ENCODE measurements at regions not wholly inside any gene's neighbourhood (a gene's known extent, or its start where the extent isn't known, plus 50 kb on each side); places are given as distances from the start of the nearest gene placed in this dataset.

DNA sequence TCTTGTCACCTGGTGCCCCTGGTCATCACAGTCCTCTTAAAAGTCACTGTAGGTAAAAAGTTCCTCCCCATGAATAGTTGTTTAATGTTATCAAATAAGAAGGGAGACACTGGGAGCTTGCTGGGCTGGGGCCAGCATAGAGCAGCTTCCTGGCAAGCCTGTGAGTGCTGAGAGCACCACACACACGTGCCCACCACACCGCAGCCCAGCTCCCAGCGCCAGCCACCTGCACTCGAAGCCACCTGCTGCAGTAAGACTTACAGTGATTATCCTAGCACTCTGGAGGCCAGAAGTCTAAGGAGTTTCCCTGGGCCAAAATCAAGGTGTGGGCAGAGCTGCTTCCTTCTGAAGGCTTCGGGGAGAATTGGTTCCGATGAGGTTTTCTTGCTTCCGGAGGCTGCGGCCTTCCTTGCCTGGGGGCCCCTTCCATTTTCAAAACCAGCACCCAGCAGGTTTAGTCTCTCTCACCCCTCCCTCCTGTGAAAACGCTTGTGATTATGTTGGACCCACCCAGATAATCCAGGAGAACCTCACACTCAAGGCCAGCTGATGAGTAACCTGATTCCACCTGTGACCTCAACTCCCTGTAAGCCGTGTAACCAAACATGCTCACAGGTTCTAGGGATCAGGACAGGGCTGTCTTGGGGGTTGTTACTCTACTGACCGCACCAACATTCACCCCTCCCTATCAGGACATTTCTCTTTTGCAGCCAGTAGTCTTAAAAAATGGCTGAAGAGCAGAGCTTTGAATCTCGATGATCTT lies 687.2 kb downstream of the TBC1D22A start:
- ChIA-PET CTCF (interaction anchor here (0.6 kb wide), 1 partner anchor 651 kb away, joined by 4 read pairs; no protein-coding TSS in a partner anchor), POLR2A (ENCODE audit: unreplicated experiment) (interaction anchor here (0.6 kb wide), 1 partner anchor 376 kb away, joined by 3 read pairs; no protein-coding TSS in a partner anchor)
- no peaks in the 10 kb centered on the region for H3K4me1 ChIP-seq (ENCODE audit: insufficient read depth, low read length)
- no peaks in the 10 kb centered on the region for H3K27me3 ChIP-seq (ENCODE audit: low read length)
- no peaks in the 10 kb centered on the region for H3K9me2 ChIP-seq (replicated peaks; ENCODE audit: low read length)
- H2AFZ ChIP-seq (ENCODE audit: low read length): no peak overlapping the region
- H3K4me2 ChIP-seq (ENCODE audit: low read length): no peak overlapping the region
- no peaks in the 10 kb centered on the region for H4K20me1 ChIP-seq (ENCODE audit: low read length)
- H3K79me2 ChIP-seq (ENCODE audit: low read length): no peaks in the 10 kb centered on the region
- no peaks in the 10 kb centered on the region for H3K36me3 ChIP-seq (ENCODE audit: low read depth, low read length)
- no peak for DNase-seq
- no peak overlapping the region for H3K4me3 ChIP-seq (ENCODE audit: low read length)
- TF ChIP-seq EZH2phosphoT487 (IDR thresholded peaks at IDR 0.05; ENCODE audit: borderline replicate concordance, low read length) (no peak), CTCF (conservative IDR thresholded peaks at IDR 0.05; ENCODE audit: low read depth, low read length) (no peak), EZH2 (IDR thresholded peaks at IDR 0.05; ENCODE audit: low read length, unreplicated experiment) (no peak)
- no peak overlapping the region for H3K27ac ChIP-seq (ENCODE audit: low read length)
- BruUV-seq (replicated peaks): no TSS peak
- no peaks in the 10 kb centered on the region for H3F3A ChIP-seq (ENCODE audit: low read length, unreplicated experiment)
- no peak overlapping the region for H3K9ac ChIP-seq (ENCODE audit: low read length)
- H3K9me3 ChIP-seq (ENCODE audit: low read length): no peaks in the 10 kb centered on the region
- intact Hi-C loops (cut with micrococcal nuclease): no loop called here
- ATAC-seq: no peak

DNA sequence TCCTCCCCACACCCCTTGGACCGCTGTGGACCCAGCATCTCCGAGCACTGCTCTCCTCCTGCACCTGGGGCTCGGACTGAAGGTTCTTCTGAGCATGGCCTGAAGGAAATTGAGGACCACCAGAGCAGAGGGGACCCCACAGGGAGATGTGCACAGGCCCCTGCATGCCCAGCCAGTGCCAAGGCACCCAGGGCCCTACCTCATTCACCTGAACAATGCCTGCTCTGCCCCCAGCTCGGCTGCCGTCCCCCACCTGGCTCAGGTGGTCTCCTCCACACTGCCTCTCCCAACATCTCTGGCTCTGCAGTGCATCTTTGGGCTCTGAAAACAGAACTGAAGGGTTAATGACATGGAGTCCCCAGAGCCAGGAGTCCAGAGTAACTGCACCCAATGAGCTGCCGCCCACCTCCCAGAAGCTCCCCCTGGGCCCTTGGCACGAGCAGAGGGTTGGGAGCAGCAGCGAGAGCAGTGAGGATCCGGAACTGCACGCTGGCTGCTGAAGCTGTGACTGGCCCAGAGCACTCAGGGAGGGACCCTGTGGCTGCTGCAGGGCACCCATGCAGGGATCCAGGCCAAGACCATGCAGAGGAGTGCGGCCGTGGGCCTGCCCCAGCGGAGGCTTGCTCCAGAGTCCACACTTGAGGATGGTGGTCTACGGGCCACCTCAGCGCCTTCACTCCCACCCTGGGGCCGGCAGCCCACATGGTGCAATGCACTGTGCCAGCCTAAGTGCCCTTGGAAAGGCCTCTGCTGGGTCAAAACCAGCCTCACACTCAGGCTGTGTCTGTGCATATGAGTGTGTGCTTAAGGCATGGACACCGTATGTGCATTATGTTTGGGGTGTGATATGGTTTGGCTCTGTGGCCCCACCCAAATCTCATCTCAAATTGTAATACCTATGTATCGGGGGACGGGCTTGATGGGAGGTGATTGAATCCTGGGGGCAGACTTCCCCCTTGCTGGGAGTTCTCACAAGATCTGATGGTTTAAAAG lies 686.1 kb downstream of the TBC1D22A start:
- CTCF ChIA-PET: no interaction called here
- Histone ChIP-seq H3K27me3 (ENCODE audit: low read length) (no peaks in the 10 kb centered on the region), H3K27ac (ENCODE audit: low read length) (no peak overlapping the region), H3K4me2 (ENCODE audit: low read length) (no peak overlapping the region), H3K9me3 (ENCODE audit: low read length) (no peaks in the 10 kb centered on the region), H3K79me2 (ENCODE audit: low read length) (no peaks in the 10 kb centered on the region), H3K9ac (ENCODE audit: low read length) (no peak overlapping the region), H3K9me2 (replicated peaks; ENCODE audit: low read length) (no peaks in the 10 kb centered on the region), H2AFZ (ENCODE audit: low read length) (no peak overlapping the region), H3F3A (ENCODE audit: low read length, unreplicated experiment) (no peaks in the 10 kb centered on the region), H3K4me1 (ENCODE audit: insufficient read depth, low read length) (no peaks in the 10 kb centered on the region), H3K36me3 (ENCODE audit: low read depth, low read length) (no peaks in the 10 kb centered on the region), H4K20me1 (ENCODE audit: low read length) (no peaks in the 10 kb centered on the region), H3K4me3 (ENCODE audit: low read length) (no peak overlapping the region)
- intact Hi-C loops (cut with micrococcal nuclease): no loop called here
- no TSS peak for BruUV-seq (replicated peaks)
- POLR2A ChIA-PET (ENCODE audit: unreplicated experiment): interaction anchor here (0.6 kb wide), 1 partner anchor 377 kb away, joined by 3 read pairs; no protein-coding TSS in a partner anchor
- ATAC-seq: no peak
- TF ChIP-seq CTCF (conservative IDR thresholded peaks at IDR 0.05; ENCODE audit: low read depth, low read length) (no peak), EZH2phosphoT487 (IDR thresholded peaks at IDR 0.05; ENCODE audit: borderline replicate concordance, low read length) (no peak), EZH2 (IDR thresholded peaks at IDR 0.05; ENCODE audit: low read length, unreplicated experiment) (no peak)
- DNase-seq: no peak

Measured in PC-3 (cell line).